ENCODE measurements at regions not wholly inside any gene's neighbourhood (a gene's known extent, or its start where the extent isn't known, plus 50 kb on each side); places are given as distances from the start of the nearest gene placed in this dataset.

GRCh38 chr12:88419794-88420193 is 160.5 kb downstream of the KITLG start:
- H2AFZ ChIP-seq (ENCODE audit: low read length) = no peak overlapping the region
- H4K20me1 ChIP-seq (ENCODE audit: insufficient read depth, low read length) = no peaks in the 10 kb centered on the region
- H3K79me2 ChIP-seq (ENCODE audit: insufficient read depth, low read length) = no peaks in the 10 kb centered on the region
- H3K9me2 ChIP-seq (ENCODE audit: low read depth, low read length) = no peaks in the 10 kb centered on the region
- TF ChIP-seq EZH2 (IDR thresholded peaks at IDR 0.05; ENCODE audit: borderline replicate concordance, low read length) (no peak), CTCF (IDR thresholded peaks at IDR 0.05; ENCODE audit: low read length) (no peak)
- H3K36me3 ChIP-seq (ENCODE audit: insufficient read depth, low read length) = no peaks in the 10 kb centered on the region
- H3K9ac ChIP-seq (ENCODE audit: low read length) = no peak overlapping the region
- H3K9me3 ChIP-seq (ENCODE audit: low read length) = no peaks in the 10 kb centered on the region
- no peaks in the 10 kb centered on the region for H3F3A ChIP-seq (ENCODE audit: insufficient read depth, low read length)
- no peak overlapping the region for H3K4me2 ChIP-seq (ENCODE audit: low read length)
- H3K4me3 ChIP-seq (ENCODE audit: low read depth, low read length, poor library complexity, severe bottlenecking) = no peak overlapping the region
- no peak overlapping the region for H3K27ac ChIP-seq (ENCODE audit: low read depth, low read length, poor library complexity, severe bottlenecking)
- H3K27me3 ChIP-seq (ENCODE audit: insufficient read depth, low read length) = no peaks in the 10 kb centered on the region
- H3K4me1 ChIP-seq (ENCODE audit: insufficient read depth, low read length, severe bottlenecking) = no peaks in the 10 kb centered on the region

GRCh38 chr12:88420457-88420856 is 159.8 kb downstream of the KITLG start:
- H3F3A ChIP-seq (ENCODE audit: insufficient read depth, low read length) = no peaks in the 10 kb centered on the region
- no peak overlapping the region for H3K9ac ChIP-seq (ENCODE audit: low read length)
- H3K36me3 ChIP-seq (ENCODE audit: insufficient read depth, low read length) = no peaks in the 10 kb centered on the region
- no peaks in the 10 kb centered on the region for H3K27me3 ChIP-seq (ENCODE audit: insufficient read depth, low read length)
- no peak overlapping the region for H3K4me3 ChIP-seq (ENCODE audit: low read depth, low read length, poor library complexity, severe bottlenecking)
- TF ChIP-seq CTCF (IDR thresholded peaks at IDR 0.05; ENCODE audit: low read length) (no peak), EZH2 (IDR thresholded peaks at IDR 0.05; ENCODE audit: borderline replicate concordance, low read length) (no peak)
- no peaks in the 10 kb centered on the region for H3K9me3 ChIP-seq (ENCODE audit: low read length)
- no peak overlapping the region for H2AFZ ChIP-seq (ENCODE audit: low read length)
- no peak overlapping the region for H3K27ac ChIP-seq (ENCODE audit: low read depth, low read length, poor library complexity, severe bottlenecking)
- H3K4me1 ChIP-seq (ENCODE audit: insufficient read depth, low read length, severe bottlenecking) = no peaks in the 10 kb centered on the region
- H3K4me2 ChIP-seq (ENCODE audit: low read length) = no peak overlapping the region
- no peaks in the 10 kb centered on the region for H3K9me2 ChIP-seq (ENCODE audit: low read depth, low read length)
- H4K20me1 ChIP-seq (ENCODE audit: insufficient read depth, low read length) = no peaks in the 10 kb centered on the region
- no peaks in the 10 kb centered on the region for H3K79me2 ChIP-seq (ENCODE audit: insufficient read depth, low read length)

- Histone ChIP-seq H3K9ac (ENCODE audit: low read length) (no peak overlapping the region), H3K9me3 (ENCODE audit: low read length) (no peaks in the 10 kb centered on the region), H4K20me1 (ENCODE audit: insufficient read depth, low read length) (no peaks in the 10 kb centered on the region; the same call in 1 of the 2 replicates), H2AFZ (ENCODE audit: low read length) (no peak overlapping the region), H3K79me2 (ENCODE audit: insufficient read depth, low read length) (no peaks in the 10 kb centered on the region), H3K36me3 (ENCODE audit: insufficient read depth, low read length) (no peaks in the 10 kb centered on the region), H3K4me1 (ENCODE audit: insufficient read depth, low read length, severe bottlenecking) (no peaks in the 10 kb centered on the region), H3F3A (ENCODE audit: insufficient read depth, low read length) (no peaks in the 10 kb centered on the region), H3K4me3 (ENCODE audit: low read depth, low read length, poor library complexity, severe bottlenecking) (no peak overlapping the region), H3K9me2 (ENCODE audit: low read depth, low read length) (no peaks in the 10 kb centered on the region), H3K27ac (ENCODE audit: low read depth, low read length, poor library complexity, severe bottlenecking) (no peak overlapping the region), H3K27me3 (ENCODE audit: insufficient read depth, low read length) (no peaks in the 10 kb centered on the region), H3K4me2 (ENCODE audit: low read length) (no peak overlapping the region)
- TF ChIP-seq CTCF (IDR thresholded peaks at IDR 0.05; ENCODE audit: low read length) = no peak
- TF ChIP-seq EZH2 (IDR thresholded peaks at IDR 0.05; ENCODE audit: borderline replicate concordance, low read length) = no peak
Measured at GRCh38 chr12:88424791-88425730, 155.2 kb downstream of the KITLG start.

Data from OCI-LY1 (cell line).